Effector memory CD8-positive, alpha-beta T cell (primary cell): ENCODE measurements at regions not wholly inside any gene's neighbourhood (a gene's known extent, or its start where the extent isn't known, plus 50 kb on each side); places are given as distances from the start of the nearest gene placed in this dataset.

ENCODE experiments used
- ATAC-seq: fragments of 150-1000 bp; cut with Tn5 transposase; replicated peaks from 2 replicates; pipeline ENCODE4 v1.10.0; 2021; ENCODE audit warnings: mild to moderate bottlenecking, moderate library complexity
- DNase-seq, 3 experiments: peaks; one replicate each; pipeline ENCODE4 v3.0.0; 2021
- H3K27ac Mint-ChIP-seq, 2 donors: one replicate each; pipeline ENCODE4 v1.8.0; 2022; ENCODE audit warnings: mild to moderate bottlenecking in 2 of 2, mixed read lengths in 2 of 2, moderate library complexity in 2 of 2
- H3K27me3 Mint-ChIP-seq, 2 donors: one replicate each; pipeline ENCODE4 v1.8.0; 2022; ENCODE audit warnings: mixed read lengths in 2 of 2
- H3K36me3 Mint-ChIP-seq: one replicate; pipeline ENCODE4 v1.8.0; 2022; ENCODE audit warnings: mild to moderate bottlenecking, moderate library complexity, mixed read lengths; ENCODE audit not compliant: insufficient read depth
- H3K4me1 Mint-ChIP-seq, 2 donors: one replicate each; pipeline ENCODE4 v1.8.0; 2022; ENCODE audit warnings: low read depth in 2 of 2, mixed read lengths in 2 of 2
- H3K4me3 Mint-ChIP-seq, 2 donors: one replicate each; pipeline ENCODE4 v1.8.0; 2022; ENCODE audit warnings: mild to moderate bottlenecking in 2 of 2, mixed read lengths in 2 of 2, moderate library complexity in 2 of 2
- H3K9me3 Mint-ChIP-seq, 2 donors: one replicate each; pipeline ENCODE4 v1.8.0; 2022; ENCODE audit warnings: mixed read lengths in 2 of 2

GRCh38 chr19:30087381-30088138 is 145.5 kb downstream of the URI1 start:
- Mint-ChIP-seq H3K4me1 (no peaks in the 10 kb centered on the region), H3K4me3 (no peak overlapping the region), H3K9me3 (no peaks in the 10 kb centered on the region), H3K36me3 (no peaks in the 10 kb centered on the region), H3K27ac (no peak overlapping the region), H3K27me3 (peaks cover 8 to 45% of the 10 kb centered on the region in 2 donors)
- DNase-seq: no peak
- no peak for ATAC-seq

GRCh38 chr19:30088567-30088966 is 146.5 kb downstream of the URI1 start:
- no peak overlapping the region for H3K27ac Mint-ChIP-seq
- H3K4me1 Mint-ChIP-seq: no peaks in the 10 kb centered on the region
- no peak for DNase-seq
- peaks cover 7 to 35% of the 10 kb centered on the region in 2 donors for H3K27me3 Mint-ChIP-seq
- H3K36me3 Mint-ChIP-seq: no peaks in the 10 kb centered on the region
- no peak overlapping the region for H3K4me3 Mint-ChIP-seq
- ATAC-seq: no peak
- no peaks in the 10 kb centered on the region for H3K9me3 Mint-ChIP-seq

GRCh38 chr19:30089086-30089665 is 147.1 kb downstream of the URI1 start:
- Mint-ChIP-seq H3K27me3 (peaks cover 10 to 37% of the 10 kb centered on the region in 2 donors), H3K36me3 (no peaks in the 10 kb centered on the region), H3K27ac (no peak overlapping the region), H3K4me3 (no peak overlapping the region), H3K4me1 (no peaks in the 10 kb centered on the region), H3K9me3 (no peaks in the 10 kb centered on the region)
- no peak for DNase-seq
- ATAC-seq: no peak

GRCh38 chr19:30090476-30090875 is 148.4 kb downstream of the URI1 start:
- no peaks in the 10 kb centered on the region for H3K9me3 Mint-ChIP-seq
- no peak overlapping the region for H3K4me3 Mint-ChIP-seq
- DNase-seq (no peak), ATAC-seq (no peak)
- no peak overlapping the region for H3K27ac Mint-ChIP-seq
- no peaks in the 10 kb centered on the region for H3K36me3 Mint-ChIP-seq
- H3K27me3 Mint-ChIP-seq: peaks cover 17 to 44% of the 10 kb centered on the region in 2 donors
- no peaks in the 10 kb centered on the region for H3K4me1 Mint-ChIP-seq

DNA sequence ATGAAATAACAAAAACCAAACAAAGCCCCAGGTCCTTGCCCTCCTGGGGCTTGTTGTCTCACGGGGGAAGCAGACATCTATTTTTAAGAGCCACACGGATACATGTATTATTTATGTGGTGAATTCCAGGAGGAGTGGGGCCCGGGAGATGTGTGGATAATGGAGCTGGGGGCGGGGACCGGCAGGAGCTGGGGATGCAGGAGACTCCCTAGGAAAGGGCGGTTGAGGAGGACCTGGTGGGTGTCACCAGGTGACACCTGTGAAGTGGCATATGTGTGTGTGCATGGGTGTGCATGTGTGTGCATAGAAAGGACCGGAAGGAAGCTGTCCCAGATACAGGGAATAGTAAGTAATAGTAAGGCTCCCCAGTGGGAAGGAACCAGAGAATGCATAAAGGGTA is 148.9 kb downstream of the URI1 start:
- Mint-ChIP-seq H3K9me3 (no peaks in the 10 kb centered on the region), H3K4me1 (no peaks in the 10 kb centered on the region), H3K27ac (no peak overlapping the region), H3K27me3 (peaks cover 19 to 44% of the 10 kb centered on the region in 2 donors), H3K36me3 (no peaks in the 10 kb centered on the region), H3K4me3 (no peak overlapping the region)
- ATAC-seq (no peak), DNase-seq (no peak)

GRCh38 chr19:30091456-30091855 is 149.4 kb downstream of the URI1 start:
- no peaks in the 10 kb centered on the region for H3K4me1 Mint-ChIP-seq
- ATAC-seq (no peak), DNase-seq (no peak)
- H3K27ac Mint-ChIP-seq: no peak overlapping the region
- H3K9me3 Mint-ChIP-seq: no peaks in the 10 kb centered on the region
- H3K4me3 Mint-ChIP-seq: no peak overlapping the region
- H3K27me3 Mint-ChIP-seq: peaks cover 19 to 44% of the 10 kb centered on the region in 2 donors
- H3K36me3 Mint-ChIP-seq: no peaks in the 10 kb centered on the region

GRCh38 chr19:30091856-30092255 is 149.8 kb downstream of the URI1 start:
- Mint-ChIP-seq H3K27me3 (peaks cover 19 to 44% of the 10 kb centered on the region in 2 donors), H3K4me3 (no peak overlapping the region), H3K36me3 (no peaks in the 10 kb centered on the region), H3K27ac (no peak overlapping the region), H3K4me1 (no peaks in the 10 kb centered on the region), H3K9me3 (no peaks in the 10 kb centered on the region)
- no peak for ATAC-seq
- no peak for DNase-seq

- no peak overlapping the region for H3K27ac Mint-ChIP-seq
- ATAC-seq: no peak
Observed at GRCh38 chr19:30092721-30093569, 150.9 kb downstream of the URI1 start.

GRCh38 chr19:30093966-30094755 is 152.1 kb downstream of the URI1 start:
- H3K27me3 Mint-ChIP-seq: peaks cover 19 to 23% of the 10 kb centered on the region in 2 donors
- no peak overlapping the region for H3K27ac Mint-ChIP-seq
- H3K4me1 Mint-ChIP-seq: no peaks in the 10 kb centered on the region
- DNase-seq (no peak), ATAC-seq (no peak)
- H3K9me3 Mint-ChIP-seq: no peaks in the 10 kb centered on the region
- no peak overlapping the region for H3K4me3 Mint-ChIP-seq
- no peaks in the 10 kb centered on the region for H3K36me3 Mint-ChIP-seq

More at GRCh38 chr19:30092721-30093569, 150.9 kb downstream of the URI1 start:
- DNase-seq: no peak
- no peaks in the 10 kb centered on the region for H3K4me1 Mint-ChIP-seq
- H3K4me3 Mint-ChIP-seq: no peak overlapping the region
- no peaks in the 10 kb centered on the region for H3K36me3 Mint-ChIP-seq
- H3K27me3 Mint-ChIP-seq: peaks cover 19 to 35% of the 10 kb centered on the region in 2 donors
- no peaks in the 10 kb centered on the region for H3K9me3 Mint-ChIP-seq

GRCh38 chr19:30094756-30095140 is 152.7 kb downstream of the URI1 start:
- no peak for ATAC-seq
- Mint-ChIP-seq H3K27ac (no peak overlapping the region), H3K27me3 (peaks cover 19% of the 10 kb centered on the region in 2 donors), H3K4me1 (no peaks in the 10 kb centered on the region), H3K4me3 (no peak overlapping the region), H3K9me3 (no peaks in the 10 kb centered on the region), H3K36me3 (no peaks in the 10 kb centered on the region)
- no peak for DNase-seq

- no peak overlapping the region for H3K4me3 Mint-ChIP-seq
- no peaks in the 10 kb centered on the region for H3K36me3 Mint-ChIP-seq
- ATAC-seq: no peak
- H3K27me3 Mint-ChIP-seq: peaks cover 19% of the 10 kb centered on the region in 2 donors
- DNase-seq: no peak
- no peak overlapping the region for H3K27ac Mint-ChIP-seq
- no peaks in the 10 kb centered on the region for H3K9me3 Mint-ChIP-seq
- no peaks in the 10 kb centered on the region for H3K4me1 Mint-ChIP-seq
Observed at GRCh38 chr19:30095171-30095570, 153.1 kb downstream of the URI1 start.

DNA sequence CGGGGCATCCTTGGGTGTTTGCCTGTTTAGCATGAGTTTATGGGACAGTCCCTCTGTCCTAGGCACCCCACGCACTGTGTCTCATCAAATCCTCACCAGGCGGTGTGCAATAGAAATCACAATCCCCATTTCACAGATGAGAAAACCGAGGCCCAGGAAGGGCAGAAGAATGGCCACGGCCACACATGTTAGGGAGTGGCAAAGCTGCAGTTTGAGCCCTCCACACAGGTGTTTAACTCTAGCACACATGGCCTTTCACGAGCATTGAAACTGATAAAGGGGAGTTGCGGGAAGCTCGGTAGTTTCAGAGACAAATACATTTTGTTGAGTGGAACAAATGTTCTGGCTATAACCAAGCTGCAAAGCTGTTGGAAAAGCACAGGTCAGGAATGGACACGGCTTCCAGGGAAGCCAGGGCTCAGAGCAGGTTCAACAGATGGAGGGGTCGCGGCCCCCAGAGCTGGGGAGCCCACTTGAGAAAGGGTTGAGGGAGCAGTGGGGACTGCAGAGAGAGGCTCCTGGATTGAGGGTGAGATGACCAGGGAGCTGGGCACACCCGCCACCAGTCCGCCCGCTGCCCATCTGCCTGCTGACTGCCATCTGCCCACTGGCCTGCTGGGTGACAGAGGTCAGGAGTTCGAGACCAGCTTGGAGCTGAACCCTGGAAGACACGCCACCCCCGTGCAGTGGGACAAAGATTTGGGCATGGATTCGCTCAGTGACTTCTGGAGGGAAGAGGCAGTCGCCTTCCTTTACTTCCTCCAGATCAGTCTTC is 154.7 kb downstream of the URI1 start:
- H3K27me3 Mint-ChIP-seq: peaks cover 11 to 12% of the 10 kb centered on the region in 2 donors
- H3K36me3 Mint-ChIP-seq: no peaks in the 10 kb centered on the region
- ATAC-seq (no peak), DNase-seq (no peak)
- no peaks in the 10 kb centered on the region for H3K4me1 Mint-ChIP-seq
- no peak overlapping the region for H3K4me3 Mint-ChIP-seq
- no peaks in the 10 kb centered on the region for H3K9me3 Mint-ChIP-seq
- H3K27ac Mint-ChIP-seq: no peak overlapping the region
